Activated naive CD8-positive, alpha-beta T cell treated with anti-CD3 and anti-CD28 coated beads, Interleukin-2, amount 10 ng/mL, durations not matched to agents 7 days and 5 days (primary cell): ENCODE measurements at regions not wholly inside any gene's neighbourhood (a gene's known extent, or its start where the extent isn't known, plus 50 kb on each side); places are given as distances from the start of the nearest gene placed in this dataset.

Experiments
- ATAC-seq: fragments of 150-1000 bp; cut with Tn5 transposase; one replicate; pipeline ENCODE4 v1.10.0; 2021; ENCODE audit warnings: low read depth, moderate library complexity
- POLR2A ChIA-PET: fragments of 350-600 bp; sonication (Branson Sonifier 250); formaldehyde crosslinking; loops from one replicate; lab custom pipeline; 2021; ENCODE audit warnings: antibody characterized with exemption; lab: Charles Lee
- DNase-seq: peaks from one replicate; pipeline ENCODE4 v3.0.0; 2021
- H3K27ac Mint-ChIP-seq: one replicate; pipeline ENCODE4 v1.8.0; 2022; ENCODE audit warnings: mild to moderate bottlenecking, mixed read lengths
- H3K27me3 Mint-ChIP-seq: one replicate; pipeline ENCODE4 v1.8.0; 2022; ENCODE audit warnings: mild to moderate bottlenecking, moderate library complexity, mixed read lengths
- H3K36me3 Mint-ChIP-seq: one replicate; pipeline ENCODE4 v1.8.0; 2021; ENCODE audit warnings: mild to moderate bottlenecking, mixed read lengths
- H3K4me1 Mint-ChIP-seq: one replicate; pipeline ENCODE4 v1.8.0; 2021; ENCODE audit warnings: mixed read lengths
- H3K4me3 Mint-ChIP-seq: one replicate; pipeline ENCODE4 v1.8.0; 2022; ENCODE audit warnings: mild to moderate bottlenecking, moderate library complexity, mixed read lengths
- H3K9me3 Mint-ChIP-seq: one replicate; pipeline ENCODE4 v1.8.0; 2021; ENCODE audit warnings: mixed read lengths

DNA sequence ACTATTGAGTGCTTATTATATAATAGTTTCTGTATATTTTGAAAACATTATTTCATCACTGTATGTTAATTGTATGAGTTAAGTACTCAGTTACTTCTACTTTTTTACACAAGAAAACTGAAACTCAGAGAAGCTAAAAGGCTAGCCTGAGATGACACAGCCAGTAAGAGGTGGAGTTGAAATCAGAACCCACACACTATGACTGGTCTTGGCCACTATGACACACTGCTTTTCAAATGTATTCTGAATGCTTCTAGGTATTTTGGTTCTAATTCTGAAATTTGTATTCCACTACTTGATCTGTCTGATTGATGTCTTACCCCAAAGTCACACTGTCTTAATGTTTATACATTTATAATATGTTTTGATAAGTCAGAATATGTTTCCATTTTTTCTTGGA lies 181.8 kb downstream of the ZDHHC21 start:
- ATAC-seq = no peak
- Mint-ChIP-seq H3K4me1 (no peaks in the 10 kb centered on the region), H3K4me3 (no peak overlapping the region), H3K27ac (no peak overlapping the region), H3K9me3 (no peaks in the 10 kb centered on the region), H3K36me3 (no peaks in the 10 kb centered on the region), H3K27me3 (peaks cover 13% of the 10 kb centered on the region)
- POLR2A ChIA-PET = no interaction called here
- DNase-seq = no peak

DNA sequence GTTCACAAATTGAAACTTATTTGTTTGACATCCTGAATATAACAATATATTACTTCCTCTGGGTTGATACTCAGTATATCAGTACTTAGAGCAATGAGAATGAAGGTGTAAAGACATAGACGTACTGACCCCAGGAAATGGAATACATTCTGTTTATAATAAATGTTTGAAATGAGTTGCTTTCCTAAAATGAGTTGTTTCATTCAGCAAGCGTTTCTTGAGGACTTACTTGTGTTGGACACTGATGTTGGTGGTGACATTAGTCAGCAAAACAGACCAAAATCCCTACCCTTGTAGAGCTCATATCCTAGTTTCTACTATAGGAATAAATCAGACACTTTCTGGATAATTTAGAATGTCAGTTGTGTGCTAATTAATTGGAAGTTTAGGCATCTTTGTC lies 184.3 kb downstream of the ZDHHC21 start:
- POLR2A ChIA-PET = no interaction called here
- DNase-seq (no peak), ATAC-seq (no peak)
- Mint-ChIP-seq H3K4me3 (no peak overlapping the region), H3K4me1 (no peaks in the 10 kb centered on the region), H3K27me3 (peaks cover 13% of the 10 kb centered on the region), H3K27ac (no peak overlapping the region), H3K9me3 (no peaks in the 10 kb centered on the region), H3K36me3 (no peaks in the 10 kb centered on the region)

DNA sequence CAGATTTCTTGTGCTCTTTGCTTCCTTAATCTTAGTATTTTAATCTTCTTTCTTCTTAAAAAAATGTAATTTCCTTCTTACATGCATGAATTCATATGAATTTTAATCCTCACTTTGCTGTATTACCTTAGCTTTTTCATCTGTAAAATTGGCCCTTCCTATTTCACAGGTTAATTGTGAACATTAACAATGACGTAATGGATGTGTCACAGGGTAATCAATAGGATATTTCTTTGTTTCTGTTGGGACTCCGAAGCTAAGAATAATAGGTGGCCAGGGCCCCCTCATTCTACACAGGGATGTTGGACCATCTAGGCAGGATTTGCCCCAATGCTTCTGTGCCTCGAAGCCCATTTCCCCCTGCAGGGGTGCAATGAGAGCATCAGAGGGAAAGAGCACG lies 187.4 kb upstream of the NFIB start:
- ATAC-seq (no peak), DNase-seq (no peak)
- no peaks in the 10 kb centered on the region for H3K27me3 Mint-ChIP-seq
- H3K9me3 Mint-ChIP-seq = peaks cover 2% of the 10 kb centered on the region
- no peak overlapping the region for H3K4me3 Mint-ChIP-seq
- POLR2A ChIA-PET = no interaction called here
- H3K36me3 Mint-ChIP-seq = no peaks in the 10 kb centered on the region
- no peaks in the 10 kb centered on the region for H3K4me1 Mint-ChIP-seq
- no peak overlapping the region for H3K27ac Mint-ChIP-seq

DNA sequence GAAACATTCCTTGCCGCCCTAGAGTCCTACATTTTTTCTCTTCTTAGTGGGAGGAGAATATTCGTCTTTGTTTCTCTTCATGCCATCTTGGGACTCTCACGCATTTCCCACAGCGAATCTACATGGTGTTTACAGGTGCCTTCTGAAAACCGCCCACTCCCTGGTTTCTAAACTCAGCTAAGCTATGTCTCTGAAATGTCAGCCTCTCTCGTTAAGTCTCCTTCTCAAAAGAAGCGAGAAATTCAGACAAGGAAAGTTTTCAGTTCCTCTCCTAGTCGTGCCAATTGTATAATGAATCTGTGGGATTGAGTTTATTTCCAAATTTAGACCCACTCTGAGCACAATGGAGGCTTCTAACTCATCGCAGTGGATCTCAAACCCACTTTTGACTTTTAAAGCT lies 186.8 kb upstream of the NFIB start:
- POLR2A ChIA-PET = no interaction called here
- no peak for DNase-seq
- no peak overlapping the region for H3K4me3 Mint-ChIP-seq
- H3K27me3 Mint-ChIP-seq = no peaks in the 10 kb centered on the region
- no peaks in the 10 kb centered on the region for H3K4me1 Mint-ChIP-seq
- no peak for ATAC-seq
- peaks cover 2% of the 10 kb centered on the region for H3K9me3 Mint-ChIP-seq
- no peak overlapping the region for H3K27ac Mint-ChIP-seq
- no peaks in the 10 kb centered on the region for H3K36me3 Mint-ChIP-seq

DNA sequence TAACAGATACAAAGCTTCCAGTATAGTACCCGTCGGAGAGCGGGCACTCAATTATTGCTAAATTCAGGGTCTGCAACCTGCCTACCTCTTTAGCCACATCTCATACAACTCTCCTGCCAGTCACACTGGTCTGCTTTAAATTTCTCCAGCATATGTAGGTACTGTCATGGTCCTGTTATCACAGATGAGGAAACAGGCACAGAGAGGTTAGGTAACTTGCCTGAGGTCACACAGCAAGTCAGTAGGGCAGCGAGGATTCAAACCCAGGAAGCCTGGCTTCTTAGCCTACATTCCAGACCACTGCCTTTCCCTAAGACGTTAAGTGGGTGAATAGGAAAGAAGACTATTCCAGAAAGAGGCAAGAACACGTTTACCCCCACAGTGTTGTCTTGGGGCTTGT lies 186.0 kb upstream of the NFIB start:
- no peak for ATAC-seq

DNA sequence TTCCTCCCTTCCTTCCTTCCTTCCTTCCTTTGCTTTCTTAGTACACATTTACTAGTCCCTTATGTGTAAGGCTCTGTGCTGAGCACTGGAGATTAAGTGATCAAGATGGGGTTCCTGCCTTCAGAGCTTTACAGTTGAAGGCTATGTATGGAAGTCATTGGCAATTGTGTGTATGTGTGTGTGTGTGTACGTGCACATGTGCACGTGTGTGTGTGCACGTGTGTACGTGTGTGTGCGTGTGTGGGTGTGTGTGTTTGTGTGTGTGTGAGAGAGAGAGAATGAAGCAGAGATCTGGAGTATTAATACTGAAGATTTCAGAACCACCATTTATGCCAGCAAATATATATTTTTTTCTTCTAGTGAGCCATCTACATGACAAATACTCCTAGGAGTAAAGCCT lies 184.9 kb upstream of the NFIB start:
- DNase-seq (no peak), ATAC-seq (no peak)
- H3K27me3 Mint-ChIP-seq = no peaks in the 10 kb centered on the region
- no peaks in the 10 kb centered on the region for H3K36me3 Mint-ChIP-seq
- H3K4me3 Mint-ChIP-seq = no peak overlapping the region
- peaks cover 2% of the 10 kb centered on the region for H3K9me3 Mint-ChIP-seq
- H3K4me1 Mint-ChIP-seq = no peaks in the 10 kb centered on the region
- H3K27ac Mint-ChIP-seq = no peak overlapping the region
- POLR2A ChIA-PET = no interaction called here

More for the DNA sequence above, 186.0 kb upstream of the NFIB start:
- no peak overlapping the region for H3K27ac Mint-ChIP-seq
- no peaks in the 10 kb centered on the region for H3K27me3 Mint-ChIP-seq
- H3K4me1 Mint-ChIP-seq = no peaks in the 10 kb centered on the region
- H3K36me3 Mint-ChIP-seq = no peaks in the 10 kb centered on the region
- peaks cover 2% of the 10 kb centered on the region for H3K9me3 Mint-ChIP-seq
- POLR2A ChIA-PET = no interaction called here
- no peak overlapping the region for H3K4me3 Mint-ChIP-seq
- DNase-seq = no peak

DNA sequence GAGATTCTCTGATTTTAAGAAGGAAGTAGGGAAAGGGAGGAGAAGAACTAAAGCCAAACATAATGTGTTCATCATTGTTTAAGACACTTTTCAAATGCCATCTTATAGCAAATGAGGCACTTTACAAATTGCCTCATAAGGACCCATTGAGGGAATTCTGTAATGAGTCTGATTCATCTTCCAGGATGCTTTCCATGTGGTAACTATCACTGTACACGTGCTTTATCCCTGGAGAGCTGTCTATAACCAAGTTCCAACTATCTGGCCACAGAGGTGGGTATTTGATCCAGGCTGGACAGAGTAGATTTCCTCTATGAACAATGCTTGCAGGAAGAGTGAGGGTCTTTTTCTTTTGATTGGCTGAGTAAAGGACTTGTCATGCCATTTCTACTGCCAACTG lies 183.5 kb upstream of the NFIB start:
- H3K36me3 Mint-ChIP-seq = no peaks in the 10 kb centered on the region
- ATAC-seq = no peak
- POLR2A ChIA-PET = no interaction called here
- H3K4me1 Mint-ChIP-seq = no peaks in the 10 kb centered on the region
- DNase-seq = no peak
- H3K4me3 Mint-ChIP-seq = no peak overlapping the region
- H3K27me3 Mint-ChIP-seq = no peaks in the 10 kb centered on the region
- H3K9me3 Mint-ChIP-seq = peaks cover 2% of the 10 kb centered on the region
- no peak overlapping the region for H3K27ac Mint-ChIP-seq

DNA sequence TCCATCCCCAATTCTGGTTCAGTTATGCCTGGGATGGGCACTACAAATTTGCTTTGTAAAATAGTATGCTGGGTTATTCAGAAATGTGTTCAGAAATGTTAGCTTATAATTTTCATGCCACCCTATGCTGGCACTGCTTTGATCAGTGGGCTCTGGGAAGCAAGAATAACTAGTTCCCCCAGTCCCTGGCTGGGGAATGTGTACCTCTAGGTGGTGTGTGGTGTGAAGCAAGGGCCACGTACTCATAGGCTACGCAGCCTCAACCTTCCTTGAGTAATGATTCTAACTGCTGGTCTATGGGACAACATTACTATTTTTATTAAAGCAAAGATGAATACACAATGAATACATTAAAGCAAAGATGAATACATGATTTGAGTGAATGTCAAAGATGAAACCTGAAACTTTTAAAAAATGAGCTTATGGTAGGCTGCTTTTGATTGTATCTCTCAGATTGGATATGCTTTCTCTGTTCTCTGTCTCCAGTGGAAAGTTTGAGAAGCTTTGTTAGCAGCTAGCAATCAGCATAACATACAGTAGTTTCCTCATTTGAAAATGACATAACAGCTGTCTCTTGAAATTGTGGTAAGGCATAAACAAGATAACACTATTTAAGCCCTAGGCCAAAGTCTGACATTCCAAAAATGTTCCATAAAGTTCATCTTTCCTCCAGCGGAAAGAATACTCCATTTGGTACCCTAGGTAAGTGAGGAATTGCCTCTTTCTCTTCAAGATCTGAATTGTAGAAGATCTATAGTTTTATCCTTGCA lies 174.7 kb upstream of the NFIB start:
- peaks cover 5% of the 10 kb centered on the region for H3K27me3 Mint-ChIP-seq
- H3K9me3 Mint-ChIP-seq = no peaks in the 10 kb centered on the region
- no peak overlapping the region for H3K4me3 Mint-ChIP-seq
- POLR2A ChIA-PET = no interaction called here
- H3K4me1 Mint-ChIP-seq = no peaks in the 10 kb centered on the region
- H3K27ac Mint-ChIP-seq = no peak overlapping the region
- H3K36me3 Mint-ChIP-seq = no peaks in the 10 kb centered on the region
- DNase-seq (no peak), ATAC-seq (no peak)

DNA sequence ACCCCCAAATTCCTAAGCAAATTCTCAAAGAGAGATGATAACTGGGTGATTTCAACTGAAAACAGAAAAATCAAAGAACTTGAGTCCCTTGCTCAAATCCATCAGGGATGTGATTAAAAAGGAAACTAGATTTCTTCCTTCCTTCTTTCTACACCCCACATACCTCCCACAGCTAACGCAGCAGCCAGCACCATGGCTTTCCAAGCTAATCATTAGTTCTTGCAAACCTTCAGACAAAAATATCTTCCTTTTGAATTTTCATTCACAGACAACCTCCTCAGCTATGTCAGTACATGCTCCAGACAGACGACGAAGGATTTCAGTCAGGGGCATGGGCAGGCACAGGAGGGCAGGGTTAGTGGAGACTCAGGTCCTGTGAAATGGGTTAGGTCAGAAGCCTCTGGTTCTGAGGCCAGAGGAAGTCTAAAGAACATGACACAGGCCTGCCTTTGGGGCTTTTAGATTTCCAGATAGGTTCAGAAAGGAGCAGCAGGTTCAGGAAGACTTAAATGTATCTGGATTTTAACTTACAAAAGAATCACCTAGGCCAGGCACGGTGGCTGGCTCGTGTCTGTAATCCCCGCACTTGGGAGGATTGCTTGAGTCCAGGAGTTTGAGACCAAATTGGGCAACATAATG lies 173.7 kb upstream of the NFIB start:
- no peaks in the 10 kb centered on the region for H3K36me3 Mint-ChIP-seq
- no peak overlapping the region for H3K27ac Mint-ChIP-seq
- no peak overlapping the region for H3K4me3 Mint-ChIP-seq

DNA sequence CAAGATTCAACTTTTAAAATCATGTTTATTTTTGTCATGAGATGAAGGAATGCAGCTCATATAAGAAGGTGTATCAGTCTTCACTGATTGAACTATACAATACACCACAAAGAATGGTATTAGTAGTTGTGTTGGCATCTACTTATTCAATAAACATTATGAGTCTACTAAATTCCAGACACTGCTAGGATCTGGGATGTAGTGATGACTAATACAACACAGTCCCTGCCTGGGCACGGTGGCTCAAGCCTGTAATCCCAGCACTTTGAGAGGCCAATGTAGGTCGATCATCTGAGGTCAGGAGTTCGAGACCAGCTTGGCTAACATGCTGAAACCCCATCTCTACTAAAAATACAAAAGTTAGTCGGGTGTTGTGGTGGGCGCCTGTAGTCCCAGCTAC lies 171.4 kb upstream of the NFIB start:
- no peak overlapping the region for H3K4me3 Mint-ChIP-seq
- no peaks in the 10 kb centered on the region for H3K9me3 Mint-ChIP-seq
- no peak overlapping the region for H3K27ac Mint-ChIP-seq
- ATAC-seq = no peak
- H3K36me3 Mint-ChIP-seq = no peaks in the 10 kb centered on the region
- no peak for DNase-seq
- POLR2A ChIA-PET = no interaction called here
- H3K27me3 Mint-ChIP-seq = peaks cover 3% of the 10 kb centered on the region
- H3K4me1 Mint-ChIP-seq = no peaks in the 10 kb centered on the region

More for the DNA sequence above, 173.7 kb upstream of the NFIB start:
- ATAC-seq = no peak
- no peak for DNase-seq
- POLR2A ChIA-PET = no interaction called here
- Mint-ChIP-seq H3K27me3 (peaks cover 5% of the 10 kb centered on the region), H3K9me3 (no peaks in the 10 kb centered on the region), H3K4me1 (no peaks in the 10 kb centered on the region)

DNA sequence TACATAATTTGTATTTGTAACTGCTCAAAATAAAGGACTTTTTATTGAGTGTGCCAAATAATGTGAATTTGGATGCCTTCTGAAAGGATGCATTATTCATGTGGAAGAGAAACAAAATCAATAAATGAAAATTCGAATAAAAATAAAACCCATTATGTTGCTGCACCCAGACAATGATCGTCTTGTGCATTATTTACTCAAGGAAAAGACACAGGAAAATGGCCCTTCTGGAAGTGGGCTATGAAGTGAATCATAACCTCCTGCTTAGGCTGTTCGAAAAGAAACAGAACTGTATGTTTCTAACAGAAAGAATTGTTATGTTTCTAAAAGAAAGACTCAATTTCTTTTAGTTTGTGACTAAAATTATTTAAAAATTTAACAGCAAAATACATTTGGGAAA lies 168.9 kb upstream of the NFIB start:
- no peak for ATAC-seq
- POLR2A ChIA-PET = no interaction called here
- Mint-ChIP-seq H3K4me1 (no peaks in the 10 kb centered on the region), H3K27ac (no peak overlapping the region), H3K9me3 (no peaks in the 10 kb centered on the region), H3K36me3 (no peaks in the 10 kb centered on the region), H3K4me3 (no peak overlapping the region), H3K27me3 (no peaks in the 10 kb centered on the region)
- DNase-seq = no peak

DNA sequence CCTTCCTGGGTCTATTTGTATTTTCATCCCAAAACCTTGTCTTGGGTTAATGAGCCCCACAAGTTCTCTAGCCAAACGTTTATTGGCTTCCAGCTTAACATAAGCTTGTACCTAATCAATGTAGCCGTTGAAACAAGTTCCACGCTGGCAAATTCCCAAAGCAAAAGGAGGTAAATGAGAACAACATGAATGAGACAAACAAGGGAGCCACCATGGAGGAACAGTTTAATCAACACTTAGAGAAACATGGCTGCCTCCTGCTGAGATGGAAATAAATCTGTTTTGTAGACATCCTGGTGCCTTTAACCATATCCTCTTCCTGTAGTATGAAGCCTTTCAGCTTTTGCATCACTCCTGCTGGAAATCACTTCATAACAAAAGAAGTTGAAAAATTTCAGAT lies 166.6 kb upstream of the NFIB start:
- Mint-ChIP-seq H3K27ac (no peak overlapping the region), H3K36me3 (no peaks in the 10 kb centered on the region), H3K27me3 (peaks cover 7% of the 10 kb centered on the region), H3K4me3 (no peak overlapping the region), H3K9me3 (no peaks in the 10 kb centered on the region), H3K4me1 (no peaks in the 10 kb centered on the region)
- DNase-seq (no peak), ATAC-seq (no peak)
- POLR2A ChIA-PET = no interaction called here

DNA sequence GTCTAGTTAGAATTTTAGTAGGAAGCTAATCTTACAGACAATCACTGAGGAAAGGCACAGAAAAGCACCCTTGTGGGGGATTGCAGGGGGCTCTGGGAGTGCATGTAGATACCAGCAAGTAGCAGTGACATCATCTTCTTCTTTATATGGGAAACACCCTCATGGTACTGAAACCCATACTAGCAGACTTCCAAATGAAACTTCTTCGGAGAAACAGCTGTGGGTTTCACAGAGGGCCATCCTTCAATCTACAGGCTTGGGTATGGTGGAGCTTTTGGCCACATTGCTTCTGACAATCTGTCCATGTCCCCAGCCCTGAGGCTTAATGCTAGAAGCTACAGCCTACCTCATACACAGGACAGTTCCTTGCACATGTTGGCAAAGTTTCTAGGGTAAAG lies 165.2 kb upstream of the NFIB start:
- H3K4me3 Mint-ChIP-seq = no peak overlapping the region
- H3K27ac Mint-ChIP-seq = no peak overlapping the region
- peaks cover 7% of the 10 kb centered on the region for H3K27me3 Mint-ChIP-seq
- H3K9me3 Mint-ChIP-seq = no peaks in the 10 kb centered on the region
- H3K36me3 Mint-ChIP-seq = no peaks in the 10 kb centered on the region
- no peak for DNase-seq
- no peaks in the 10 kb centered on the region for H3K4me1 Mint-ChIP-seq
- ATAC-seq = no peak
- POLR2A ChIA-PET = no interaction called here
